Ishikawa (cell line): ENCODE measurements at regions not wholly inside any gene's neighbourhood (a gene's known extent, or its start where the extent isn't known, plus 50 kb on each side); places are given as distances from the start of the nearest gene placed in this dataset.

Experiments
- CEBPB ChIP-seq: IDR thresholded peaks from 2 replicates; pipeline ENCODE4 v1.6.1; 2012
- CREB1 ChIP-seq: IDR thresholded peaks from 2 replicates; pipeline ENCODE4 v1.6.1; 2012; ENCODE audit warnings: low read depth
- EGR1 ChIP-seq: IDR thresholded peaks from 2 replicates; pipeline ENCODE4 v1.6.1; 2012
- EP300 ChIP-seq: IDR thresholded peaks from 2 replicates; pipeline ENCODE4 v1.6.1; 2012; ENCODE audit warnings: borderline replicate concordance
- FOXM1 ChIP-seq: IDR thresholded peaks from 2 replicates; pipeline ENCODE4 v1.6.1; 2012; ENCODE audit warnings: low read depth, borderline replicate concordance
- MAX ChIP-seq: IDR thresholded peaks from 2 replicates; pipeline ENCODE4 v1.6.1; 2012
- NFIC ChIP-seq: IDR thresholded peaks from 2 replicates; pipeline ENCODE4 v1.6.1; 2012
- RAD21 ChIP-seq: IDR thresholded peaks from 2 replicates; pipeline ENCODE4 v1.6.1; 2012; ENCODE audit warnings: low read depth
- REST ChIP-seq: IDR thresholded peaks from 2 replicates; pipeline ENCODE4 v1.6.1; 2012; ENCODE audit warnings: low read depth, mild to moderate bottlenecking
- TAF1 ChIP-seq: IDR thresholded peaks from 2 replicates; pipeline ENCODE4 v1.6.1; 2012; ENCODE audit warnings: low read depth, mild to moderate bottlenecking
- TCF12 ChIP-seq: IDR thresholded peaks from 2 replicates; pipeline ENCODE4 v1.6.1; 2012; ENCODE audit warnings: low read depth
- TEAD4 ChIP-seq: IDR thresholded peaks from 2 replicates; pipeline ENCODE4 v1.6.1; 2012
- USF1 ChIP-seq: IDR thresholded peaks from 2 replicates; pipeline ENCODE4 v1.6.1; 2012
- YY1 ChIP-seq: IDR thresholded peaks from 2 replicates; pipeline ENCODE4 v1.6.1; 2012; ENCODE audit warnings: low read depth
- ZBTB7A ChIP-seq: IDR thresholded peaks from 2 replicates; pipeline ENCODE4 v1.6.1; 2012; ENCODE audit warnings: low read depth

- TF ChIP-seq TAF1 (no peak), YY1 (no peak), CREB1 (no peak), TEAD4 (no peak), USF1 (no peak), REST (no peak)
These were observed 296.1 kb upstream of the TGFBR2 start for GRCh38 chr3:30309961-30310954.

- TF ChIP-seq TAF1 (no peak), ZBTB7A (no peak), NFIC (no peak), EGR1 (no peak), YY1 (no peak), REST (no peak)
These were observed 294.6 kb upstream of the TGFBR2 start for GRCh38 chr3:30311781-30312180.

- TF ChIP-seq EGR1 (no peak), RAD21 (no peak), CEBPB (no peak), USF1 (no peak), REST (no peak), EP300 (no peak), TAF1 (no peak), MAX (no peak), TEAD4 (no peak), CREB1 (no peak), TCF12 (no peak), FOXM1 (no peak), YY1 (no peak), NFIC (no peak), ZBTB7A (no peak)
These were observed 292.6 kb upstream of the TGFBR2 start for GRCh38 chr3:30313840-30314239.

GRCh38 chr3:30314757-30315325 lies 291.6 kb upstream of the TGFBR2 start:
- no peak for TF ChIP-seq EP300
- no peak for TF ChIP-seq REST
- TF ChIP-seq FOXM1, result no peak
- TF ChIP-seq EGR1, result no peak
- no peak for TF ChIP-seq CREB1
- TF ChIP-seq ZBTB7A, result no peak
- no peak for TF ChIP-seq RAD21
- no peak for TF ChIP-seq MAX
- no peak for TF ChIP-seq NFIC
- no peak for TF ChIP-seq CEBPB
- no peak for TF ChIP-seq TAF1
- TF ChIP-seq TCF12, result no peak
- TF ChIP-seq YY1, result no peak
- TF ChIP-seq TEAD4, result no peak
- no peak for TF ChIP-seq USF1
